D721Med (cell line): ENCODE measurements at regions not wholly inside any gene's neighbourhood (a gene's known extent, or its start where the extent isn't known, plus 50 kb on each side); places are given as distances from the start of the nearest gene placed in this dataset.

Source experiments
- DNase-seq: peaks from one replicate; pipeline ENCODE4 v3.0.0; 2011; ENCODE audit warnings: low spot score; ENCODE audit not compliant: insufficient read length
- FAIRE-seq: peaks from 2 replicates; lab custom pipeline; 2011; peaks lifted over from hg19 to GRCh38; lab: Jason Lieb, UNC
- TF ChIP-seq, protein P1 (sequence below): IDR thresholded peaks from 2 replicates; pipeline ENCODE4 v1.5.1; 2012; ENCODE audit warnings: mild to moderate bottlenecking, control low read depth; ENCODE audit not compliant: insufficient read depth; ENCODE audit errors: missing control alignments

DNA sequence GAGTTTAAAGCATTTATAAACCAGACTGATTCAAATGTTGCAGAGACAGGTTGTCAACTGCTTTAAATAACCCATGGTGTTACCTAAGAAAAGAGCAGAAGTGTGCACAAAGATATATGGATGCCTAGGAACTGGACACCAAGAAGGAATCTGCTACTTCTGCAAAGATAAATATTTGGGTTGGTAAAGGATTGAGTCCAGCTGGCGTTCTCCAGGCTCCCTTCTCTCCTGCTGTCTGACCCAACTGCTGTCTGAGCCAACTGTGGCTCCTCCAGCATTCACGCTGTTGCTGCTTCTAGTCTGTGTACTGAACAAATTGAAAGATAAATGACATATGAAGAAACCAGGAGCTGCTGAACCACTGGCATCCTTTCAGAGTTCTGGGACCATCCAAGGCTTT, 1167.8 kb upstream of the PRKX start:
- TF ChIP-seq, protein P1, sequence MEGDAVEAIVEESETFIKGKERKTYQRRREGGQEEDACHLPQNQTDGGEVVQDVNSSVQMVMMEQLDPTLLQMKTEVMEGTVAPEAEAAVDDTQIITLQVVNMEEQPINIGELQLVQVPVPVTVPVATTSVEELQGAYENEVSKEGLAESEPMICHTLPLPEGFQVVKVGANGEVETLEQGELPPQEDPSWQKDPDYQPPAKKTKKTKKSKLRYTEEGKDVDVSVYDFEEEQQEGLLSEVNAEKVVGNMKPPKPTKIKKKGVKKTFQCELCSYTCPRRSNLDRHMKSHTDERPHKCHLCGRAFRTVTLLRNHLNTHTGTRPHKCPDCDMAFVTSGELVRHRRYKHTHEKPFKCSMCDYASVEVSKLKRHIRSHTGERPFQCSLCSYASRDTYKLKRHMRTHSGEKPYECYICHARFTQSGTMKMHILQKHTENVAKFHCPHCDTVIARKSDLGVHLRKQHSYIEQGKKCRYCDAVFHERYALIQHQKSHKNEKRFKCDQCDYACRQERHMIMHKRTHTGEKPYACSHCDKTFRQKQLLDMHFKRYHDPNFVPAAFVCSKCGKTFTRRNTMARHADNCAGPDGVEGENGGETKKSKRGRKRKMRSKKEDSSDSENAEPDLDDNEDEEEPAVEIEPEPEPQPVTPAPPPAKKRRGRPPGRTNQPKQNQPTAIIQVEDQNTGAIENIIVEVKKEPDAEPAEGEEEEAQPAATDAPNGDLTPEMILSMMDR, result no peak
- DNase-seq (no peak), FAIRE-seq (no peak)

DNA sequence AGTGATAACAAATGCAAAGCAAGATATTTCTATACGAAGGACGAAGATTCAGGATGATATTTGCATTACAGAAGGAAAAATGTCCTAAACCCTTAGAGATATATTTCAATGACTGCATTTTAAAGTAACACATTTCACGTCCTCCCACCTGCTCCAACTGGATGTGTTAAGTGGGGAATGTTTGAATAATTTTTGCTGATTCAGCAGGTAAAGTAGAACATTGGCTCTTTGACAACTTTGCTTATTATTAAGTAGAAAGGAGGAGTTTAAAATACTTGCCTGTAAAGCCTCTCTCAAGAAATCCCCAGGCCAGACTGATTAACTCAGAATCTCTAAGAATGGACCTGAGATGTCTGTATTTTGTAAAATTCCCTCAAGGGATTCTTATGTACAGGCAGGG, 1165.2 kb upstream of the PRKX start:
- TF ChIP-seq, protein P1, result no peak
- no peak for FAIRE-seq
- DNase-seq, result no peak

DNA sequence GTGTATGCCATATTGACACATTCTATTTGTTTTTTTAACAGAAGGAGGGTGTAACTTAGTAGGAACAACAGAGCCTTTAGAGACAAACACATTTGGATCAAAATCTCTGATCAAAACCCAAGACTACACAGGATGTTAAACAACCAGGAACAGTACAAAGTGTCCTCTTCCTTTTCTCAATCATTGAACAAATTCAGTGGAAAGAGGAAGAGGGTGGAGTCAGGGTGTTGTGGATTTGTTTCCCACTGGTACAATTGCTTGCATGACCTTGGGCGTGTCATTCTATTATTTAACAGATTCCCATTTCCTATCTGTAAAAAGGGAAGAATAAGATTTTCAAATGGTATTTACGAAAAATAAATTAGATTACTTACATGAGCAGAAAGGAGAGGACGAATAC, 1162.8 kb upstream of the PRKX start:
- DNase-seq (no peak), FAIRE-seq (no peak)
- TF ChIP-seq, protein P1, result no peak

DNA sequence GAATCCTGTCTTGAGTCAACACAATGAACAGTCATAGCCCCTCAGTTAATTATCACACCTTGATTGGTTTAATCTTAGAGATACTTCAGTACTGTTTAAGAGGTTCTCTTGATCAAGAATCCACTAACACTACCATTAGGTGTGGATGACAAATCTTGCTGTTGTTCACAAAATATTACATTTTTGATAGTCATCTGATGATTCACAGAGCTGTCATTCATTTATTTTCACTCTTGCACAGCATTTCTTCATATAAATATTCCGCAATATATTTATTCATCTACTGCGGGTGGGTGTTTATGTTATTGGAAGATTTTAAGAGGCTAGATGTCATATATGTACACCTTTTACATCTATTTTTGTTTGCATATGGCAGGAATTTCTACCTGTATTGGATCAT, 1138.1 kb upstream of the PRKX start:
- TF ChIP-seq, protein P1, result no peak
- DNase-seq, result no peak
- no peak for FAIRE-seq

DNA sequence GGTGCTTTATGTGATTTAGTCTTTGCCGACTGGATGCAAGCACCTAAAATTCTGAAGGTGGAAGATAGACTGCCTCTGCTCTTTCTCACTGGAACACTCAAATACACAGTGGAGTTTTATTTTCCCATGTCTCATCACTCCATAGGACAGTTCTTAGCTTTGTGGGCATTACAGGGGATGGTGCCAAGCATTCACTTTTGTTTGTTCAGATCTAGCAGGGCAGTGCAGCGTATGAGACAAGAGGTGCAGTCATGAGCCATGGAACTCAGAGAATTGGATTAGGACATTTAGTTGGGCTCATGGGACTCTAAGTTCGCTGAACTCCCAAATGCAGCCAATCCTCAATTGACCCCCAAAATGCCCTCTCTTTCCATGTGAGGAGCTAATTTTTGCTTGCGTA, 1136.9 kb upstream of the PRKX start:
- TF ChIP-seq, protein P1, result no peak
- DNase-seq (no peak), FAIRE-seq (no peak)

DNA sequence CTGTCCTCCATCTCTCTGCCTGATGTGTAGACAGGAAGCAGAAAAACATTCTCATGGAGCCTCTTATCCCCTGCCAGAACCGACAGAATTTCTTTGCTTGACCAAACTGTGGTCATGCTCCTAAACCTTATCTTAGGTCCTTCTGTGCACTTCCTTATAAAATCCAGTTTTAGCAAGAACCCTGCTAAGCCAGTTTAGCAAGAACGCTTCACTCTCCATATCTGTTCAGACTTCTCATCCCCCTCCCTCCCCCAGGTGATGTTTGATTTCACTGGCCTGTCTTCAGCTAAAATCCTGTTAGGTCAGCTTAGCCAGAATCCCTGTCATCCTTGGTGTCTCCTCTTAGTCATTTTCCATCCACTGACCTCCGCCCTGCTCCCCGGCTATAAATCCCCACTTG, 1130.9 kb upstream of the PRKX start:
- FAIRE-seq (no peak), DNase-seq (no peak)
- TF ChIP-seq, protein P1, result no peak

DNA sequence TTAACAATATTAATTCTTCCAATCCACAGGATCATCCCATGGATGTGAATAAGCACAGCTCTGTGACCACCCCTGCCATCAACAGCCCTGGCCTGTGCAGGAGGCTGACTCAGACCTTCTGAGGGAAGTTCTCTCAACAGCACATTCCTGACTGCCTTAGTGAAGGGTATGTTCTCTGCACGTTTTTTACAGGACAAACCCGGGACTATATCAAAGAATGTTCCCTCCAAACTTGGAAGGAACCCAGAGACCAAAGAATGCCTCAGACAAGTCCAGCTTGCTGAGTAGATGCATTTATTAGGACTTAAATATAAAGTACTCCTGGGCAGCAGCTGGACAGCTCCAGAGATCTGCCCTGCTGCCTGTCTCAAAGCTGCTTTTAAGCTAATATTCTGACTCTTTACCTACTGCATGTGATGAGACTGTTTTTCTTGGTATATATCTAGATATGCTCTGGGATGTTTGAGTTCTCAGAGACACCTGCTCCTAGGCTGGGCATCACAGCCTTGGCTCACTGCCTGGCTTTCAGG, 1127.8 kb upstream of the PRKX start:
- DNase-seq (no peak), FAIRE-seq (no peak)
- TF ChIP-seq, protein P1, result no peak
